Stomach (tissue), 4 donors: ENCODE measurements at regions not wholly inside any gene's neighbourhood (a gene's known extent, or its start where the extent isn't known, plus 50 kb on each side); places are given as distances from the start of the nearest gene placed in this dataset.

Experiments used
- POLR2A ChIP-seq, 4 donors: fragments of 450-650 bp; IDR thresholded peaks; one replicate each; pipeline ENCODE4 v1.6.1; 2016; ENCODE audit warnings: antibody characterized with exemption in 4 of 4, control low read depth in 2 of 4, mild to moderate bottlenecking in 1 of 4, moderate library complexity in 1 of 4
- POLR2AphosphoS5 ChIP-seq, 3 donors: sonication (generic); formaldehyde crosslinking; IDR thresholded peaks; one replicate each; pipeline ENCODE4 v1.6.1; 2016; ENCODE audit warnings: antibody characterized with exemption in 3 of 3
- TF ChIP-seq, protein P1 (sequence below), 7 experiments: fragments of 450-650 bp in 4 of 7; fragments of 200-600 bp in 3 of 7; sonication (generic) in 3 of 7; IDR thresholded peaks; one replicate each; pipeline ENCODE4 v1.5.1; 2016 to 2019; ENCODE audit warnings: antibody characterized with exemption in 7 of 7, control low read depth in 2 of 7, mild to moderate bottlenecking in 1 of 7

DNA sequence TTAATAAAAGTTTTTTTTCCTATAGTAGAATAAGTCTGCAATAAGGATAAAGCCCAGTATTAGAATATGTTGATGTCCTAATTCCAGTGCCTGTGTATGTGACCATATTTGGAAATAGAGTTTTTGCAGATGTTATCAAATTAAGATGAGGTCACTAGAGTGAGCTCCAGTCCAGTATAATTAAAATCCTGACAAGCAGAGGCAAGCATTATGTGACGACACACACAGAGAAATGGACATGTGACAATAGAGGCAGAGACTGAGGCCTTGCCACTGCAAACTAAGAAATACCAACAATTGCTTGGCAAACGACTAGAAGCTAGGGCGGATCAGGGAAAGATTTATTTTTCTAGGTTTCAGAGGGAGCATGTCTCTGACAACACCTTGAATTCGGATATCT lies 216.4 kb upstream of the CYLC2 start:
- TF ChIP-seq, protein P1, sequence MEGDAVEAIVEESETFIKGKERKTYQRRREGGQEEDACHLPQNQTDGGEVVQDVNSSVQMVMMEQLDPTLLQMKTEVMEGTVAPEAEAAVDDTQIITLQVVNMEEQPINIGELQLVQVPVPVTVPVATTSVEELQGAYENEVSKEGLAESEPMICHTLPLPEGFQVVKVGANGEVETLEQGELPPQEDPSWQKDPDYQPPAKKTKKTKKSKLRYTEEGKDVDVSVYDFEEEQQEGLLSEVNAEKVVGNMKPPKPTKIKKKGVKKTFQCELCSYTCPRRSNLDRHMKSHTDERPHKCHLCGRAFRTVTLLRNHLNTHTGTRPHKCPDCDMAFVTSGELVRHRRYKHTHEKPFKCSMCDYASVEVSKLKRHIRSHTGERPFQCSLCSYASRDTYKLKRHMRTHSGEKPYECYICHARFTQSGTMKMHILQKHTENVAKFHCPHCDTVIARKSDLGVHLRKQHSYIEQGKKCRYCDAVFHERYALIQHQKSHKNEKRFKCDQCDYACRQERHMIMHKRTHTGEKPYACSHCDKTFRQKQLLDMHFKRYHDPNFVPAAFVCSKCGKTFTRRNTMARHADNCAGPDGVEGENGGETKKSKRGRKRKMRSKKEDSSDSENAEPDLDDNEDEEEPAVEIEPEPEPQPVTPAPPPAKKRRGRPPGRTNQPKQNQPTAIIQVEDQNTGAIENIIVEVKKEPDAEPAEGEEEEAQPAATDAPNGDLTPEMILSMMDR (IDR thresholded peaks at IDR 0.05), result no peak
- TF ChIP-seq POLR2A (IDR thresholded peaks at IDR 0.05) (no peak), POLR2AphosphoS5 (IDR thresholded peaks at IDR 0.05) (no peak)
